ENCODE measurements at regions not wholly inside any gene's neighbourhood (a gene's known extent, or its start where the extent isn't known, plus 50 kb on each side); places are given as distances from the start of the nearest gene placed in this dataset.

GRCh38 chr10:4017336-4017735, 232.3 kb upstream of the KLF6 start:
- TF ChIP-seq GTF2F1 (IDR thresholded peaks at IDR 0.05; ENCODE audit: low read depth, low read length): no peak
- TF ChIP-seq IRF2 (CRISPR knock-in tag; IDR thresholded peaks at IDR 0.05): no peak
- no peak for TF ChIP-seq SRSF1 (IDR thresholded peaks at IDR 0.05; ENCODE audit: low read depth, low read length)
- TF ChIP-seq KAT7 (CRISPR knock-in tag; IDR thresholded peaks at IDR 0.05; ENCODE audit: borderline replicate concordance): no peak
- TF ChIP-seq POLR2AphosphoS5 (IDR thresholded peaks at IDR 0.05; ENCODE audit: control insufficient read depth, insufficient read depth, low read depth, low read length): no peak
- TF ChIP-seq FOXJ2 (tag; IDR thresholded peaks at IDR 0.05): no peak
- TF ChIP-seq MTF1 (CRISPR knock-in tag; IDR thresholded peaks at IDR 0.05; ENCODE audit: borderline replicate concordance): no peak

All from K562 (cell line).